ENCODE measurements at regions not wholly inside any gene's neighbourhood (a gene's known extent, or its start where the extent isn't known, plus 50 kb on each side); places are given as distances from the start of the nearest gene placed in this dataset.
A peak's percentile ranks its signal among the peaks of the same experiment; 100 is the strongest.
"Not testable (repeated sequence)": the region's sequence is repeated elsewhere in the genome, so short reads cannot be mapped to it uniquely, and the experiment has no call there.

- DNase-seq = no peak
Observed at GRCh38 chr16:75780669-75781068, 54.4 kb upstream of the CPHXL start.

- no peak for DNase-seq
Observed at GRCh38 chr16:75781683-75782343, 55.5 kb upstream of the CPHXL start.

GRCh38 chr16:75787440-75787839, 61.1 kb upstream of the CPHXL start:
- DNase-seq = no peak

GRCh38 chr16:75789237-75789636, 62.9 kb upstream of the CPHXL start:
- DNase-seq = peak; percentile 63

GRCh38 chr16:75792771-75793492, 66.6 kb upstream of the CPHXL start:
- no peak for DNase-seq

- DNase-seq = no peak
Observed at GRCh38 chr16:75793641-75794040, 67.4 kb upstream of the CPHXL start.

GRCh38 chr16:75794426-75794825, 68.1 kb upstream of the CPHXL start:
- DNase-seq = no peak

- no peak for DNase-seq
Observed at GRCh38 chr16:75798714-75799113, 72.4 kb upstream of the CPHXL start.

- no peak for DNase-seq
Observed at GRCh38 chr16:75801307-75801706, 75.0 kb upstream of the CPHXL start.

- no peak for DNase-seq
Observed at GRCh38 chr16:75803753-75804152, 77.5 kb upstream of the CPHXL start.

- DNase-seq = no peak
Observed at GRCh38 chr16:75804368-75804767, 78.1 kb upstream of the CPHXL start.

- no peak for DNase-seq
Observed at GRCh38 chr16:75805946-75806345, 79.7 kb upstream of the CPHXL start.

GRCh38 chr16:75806487-75806886, 80.2 kb upstream of the CPHXL start:
- DNase-seq = no peak

GRCh38 chr16:75810342-75810741, 84.1 kb upstream of the CPHXL start:
- DNase-seq = no peak

- no peak for DNase-seq
Observed at GRCh38 chr16:75811020-75811634, 84.8 kb upstream of the CPHXL start.

- no peak for DNase-seq
Observed at GRCh38 chr16:75818491-75818890, 92.2 kb upstream of the CPHXL start.

- no peak for DNase-seq
Observed at GRCh38 chr16:75820672-75821071, 94.4 kb upstream of the CPHXL start.

GRCh38 chr16:75821117-75821516, 94.8 kb upstream of the CPHXL start:
- DNase-seq = no peak

GRCh38 chr16:75825750-75826149, 99.5 kb upstream of the CPHXL start:
- not testable (repeated sequence) for DNase-seq

- not testable (repeated sequence) for DNase-seq
Observed at GRCh38 chr16:75827372-75828038, 101.2 kb upstream of the CPHXL start.

- DNase-seq = not testable (repeated sequence)
Observed at GRCh38 chr16:75833385-75833784, 107.1 kb upstream of the CPHXL start.

- no peak for DNase-seq
Observed at GRCh38 chr16:75836347-75837010, 110.2 kb upstream of the CPHXL start.

- no peak for DNase-seq
Observed at GRCh38 chr16:75837264-75837663, 111.0 kb upstream of the CPHXL start.

Measured in hematopoietic multipotent progenitor cell treated with erythropoietin and hydrocortisone succinate and interleukin-3 and kit ligand, for 8 days (in vitro differentiated cells).